Tibial nerve (tissue), 4 donors: ENCODE measurements at regions not wholly inside any gene's neighbourhood (a gene's known extent, or its start where the extent isn't known, plus 50 kb on each side); places are given as distances from the start of the nearest gene placed in this dataset.

ENCODE experiments used
- CTCF ChIP-seq, 5 experiments: fragments of 200-600 bp in 3 of 5; fragments of 450-650 bp in 2 of 5; sonication (generic) in 3 of 5; IDR thresholded peaks; one replicate each; pipeline ENCODE4 v1.5.1; 2016 to 2019; ENCODE audit warnings: antibody characterized with exemption in 5 of 5, mild to moderate bottlenecking in 3 of 5, moderate library complexity in 2 of 5
- EP300 ChIP-seq, 2 donors: sonication (generic); formaldehyde crosslinking; IDR thresholded peaks; one replicate each; pipeline ENCODE4 v1.6.1; 2017; ENCODE audit warnings: antibody characterized with exemption in 2 of 2, mild to moderate bottlenecking in 1 of 2
- POLR2A ChIP-seq, 2 donors: fragments of 450-650 bp; IDR thresholded peaks; one replicate each; pipeline ENCODE4 v1.6.1; 2017; ENCODE audit warnings: antibody characterized with exemption in 2 of 2, mild to moderate bottlenecking in 2 of 2, moderate library complexity in 2 of 2

GRCh38 chr13:79625517-79625916 is 144.6 kb downstream of the NDFIP2 start:
- TF ChIP-seq CTCF (IDR thresholded peaks at IDR 0.05), result no peak
- no peak for TF ChIP-seq EP300 (IDR thresholded peaks at IDR 0.05)
- no peak for TF ChIP-seq POLR2A (IDR thresholded peaks at IDR 0.05)
